WTC11 (cell line): ENCODE measurements at regions not wholly inside any gene's neighbourhood (a gene's known extent, or its start where the extent isn't known, plus 50 kb on each side); places are given as distances from the start of the nearest gene placed in this dataset.

ENCODE experiments used
- ATAC-seq: fragments of 200-7000 bp; cut with Tn5 transposase; 2 replicates; pipeline ENCODE4 v1.10.0; 2021; ENCODE audit warnings: mild to moderate bottlenecking, moderate library complexity
- CTCF ChIA-PET: fragments of 300-600 bp; sonication (Branson Sonifier 250); formaldehyde crosslinking; loops from one replicate; lab custom pipeline; 2021; ENCODE audit warnings: antibody characterized with exemption; lab: Charles Lee
- POLR2A ChIA-PET: fragments of 350-600 bp; sonication (Branson Sonifier 250); formaldehyde crosslinking; loops from one replicate; lab custom pipeline; 2021; ENCODE audit warnings: antibody characterized with exemption; lab: Charles Lee
- DNase-seq: peaks from one replicate; pipeline ENCODE4 v3.0.0; 2021; ENCODE audit warnings: low spot score
- H3K27ac Mint-ChIP-seq: 2 replicates; pipeline ENCODE4 v1.8.0; 2021; ENCODE audit warnings: mixed read lengths
- H3K27me3 Mint-ChIP-seq: 2 replicates; pipeline ENCODE4 v1.8.0; 2021; ENCODE audit warnings: low read depth, mild to moderate bottlenecking, moderate library complexity, mixed read lengths
- H3K36me3 Mint-ChIP-seq: 2 replicates; pipeline ENCODE4 v1.8.0; 2021; ENCODE audit warnings: mixed read lengths
- H3K4me1 Mint-ChIP-seq: 2 replicates; pipeline ENCODE4 v1.8.0; 2022; ENCODE audit warnings: mixed read lengths
- H3K4me3 Mint-ChIP-seq: 2 replicates; pipeline ENCODE4 v1.8.0; 2021; ENCODE audit warnings: mild to moderate bottlenecking, moderate library complexity, mixed read lengths
- H3K9me3 Mint-ChIP-seq: 2 replicates; pipeline ENCODE4 v1.8.0; 2021; ENCODE audit warnings: mixed read lengths
- ATF1 ChIP-seq: sonication (generic); formaldehyde crosslinking; IDR thresholded peaks from 2 replicates; pipeline ENCODE4 v1.8.1; 2023; ENCODE audit warnings: mild to moderate bottlenecking, moderate library complexity, missing genetic modification reagents
- CBFB ChIP-seq: sonication (generic); formaldehyde crosslinking; IDR thresholded peaks from 2 replicates; pipeline ENCODE4 v1.8.1; 2022; ENCODE audit warnings: mild to moderate bottlenecking, low read depth, missing genetic modification reagents
- FOXK1 ChIP-seq: sonication (generic); formaldehyde crosslinking; IDR thresholded peaks from 2 replicates; pipeline ENCODE4 v1.8.0; 2022; ENCODE audit warnings: mild to moderate bottlenecking, moderate library complexity, missing genetic modification reagents
- GRHL2 ChIP-seq: fragments of 250-450 bp; sonication (Bioruptor Pico); IDR thresholded peaks from 2 replicates; pipeline ENCODE4 v1.8.0; 2022; ENCODE audit warnings: mild to moderate bottlenecking, moderate library complexity; ENCODE audit not compliant: insufficient replicate concordance, severe bottlenecking
- HMGA2 ChIP-seq: fragments of 250-450 bp; sonication (Bioruptor Pico); IDR thresholded peaks from 2 replicates; pipeline ENCODE4 v1.4.0; 2021; ENCODE audit warnings: mild to moderate bottlenecking, moderate library complexity
- MLX ChIP-seq: sonication (generic); formaldehyde crosslinking; IDR thresholded peaks from 2 replicates; pipeline ENCODE4 v1.8.1; 2023; ENCODE audit warnings: mild to moderate bottlenecking, missing genetic modification reagents, moderate library complexity
- MXD4 ChIP-seq: fragments of 250-450 bp; sonication (Bioruptor Pico); IDR thresholded peaks from 2 replicates; pipeline ENCODE4 v1.8.0; 2021; ENCODE audit warnings: mild to moderate bottlenecking, moderate library complexity, borderline replicate concordance
- NFATC4 ChIP-seq: fragments of 250-450 bp; sonication (Bioruptor Pico); IDR thresholded peaks from 2 replicates; pipeline ENCODE4 v1.9.0; 2021; ENCODE audit warnings: mild to moderate bottlenecking
- OVOL2 ChIP-seq: fragments of 250-450 bp; sonication (Bioruptor Pico); IDR thresholded peaks from 2 replicates; pipeline ENCODE4 v1.9.0; 2021; ENCODE audit warnings: mild to moderate bottlenecking, borderline replicate concordance
- RORB ChIP-seq: fragments of 250-450 bp; sonication (Bioruptor Pico); IDR thresholded peaks from 2 replicates; pipeline ENCODE4 v1.9.0; 2021; ENCODE audit warnings: mild to moderate bottlenecking
- SOX15 ChIP-seq: fragments of 250-450 bp; sonication (Bioruptor Pico); IDR thresholded peaks from 2 replicates; pipeline ENCODE4 v1.9.0; 2021; ENCODE audit warnings: mild to moderate bottlenecking
- TP53 ChIP-seq: sonication (generic); formaldehyde crosslinking; IDR thresholded peaks from 2 replicates; pipeline ENCODE4 v1.8.1; 2023; ENCODE audit warnings: mild to moderate bottlenecking, missing genetic modification reagents
- ZNF121 ChIP-seq: sonication (generic); formaldehyde crosslinking; IDR thresholded peaks from 2 replicates; pipeline ENCODE4 v1.8.0; 2023; ENCODE audit warnings: missing genetic modification reagents
- ZNF396 ChIP-seq: fragments of 250-450 bp; sonication (Bioruptor Pico); IDR thresholded peaks from 2 replicates; pipeline ENCODE4 v1.8.0; 2021; ENCODE audit warnings: mild to moderate bottlenecking, moderate library complexity, borderline replicate concordance
- ZNF512 ChIP-seq: sonication (generic); formaldehyde crosslinking; IDR thresholded peaks from 2 replicates; pipeline ENCODE4 v1.8.1; 2022; ENCODE audit warnings: missing genetic modification reagents, borderline replicate concordance
- TF ChIP-seq, protein P1 (sequence below): sonication (generic); formaldehyde crosslinking; IDR thresholded peaks from 2 replicates; pipeline ENCODE4 v1.8.1; 2023; ENCODE audit warnings: mild to moderate bottlenecking, moderate library complexity, missing genetic modification reagents
- TF ChIP-seq, protein P2 (sequence below): sonication (generic); formaldehyde crosslinking; IDR thresholded peaks from 2 replicates; pipeline ENCODE4 v1.8.0; 2022; ENCODE audit warnings: mild to moderate bottlenecking, missing genetic modification reagents
- TF ChIP-seq, protein P3 (sequence below): fragments of 250-450 bp; sonication (Bioruptor Pico); IDR thresholded peaks from 2 replicates; pipeline ENCODE4 v1.9.0; 2021; ENCODE audit warnings: mild to moderate bottlenecking, borderline replicate concordance
- TF ChIP-seq, protein P4 (sequence below): sonication (generic); formaldehyde crosslinking; IDR thresholded peaks from 2 replicates; pipeline ENCODE4 v1.8.0; 2023; ENCODE audit warnings: missing genetic modification reagents, mild to moderate bottlenecking, borderline replicate concordance

- TF ChIP-seq ZNF512 (CRISPR knock-in tag), result no peak
- TF ChIP-seq, protein P1, sequence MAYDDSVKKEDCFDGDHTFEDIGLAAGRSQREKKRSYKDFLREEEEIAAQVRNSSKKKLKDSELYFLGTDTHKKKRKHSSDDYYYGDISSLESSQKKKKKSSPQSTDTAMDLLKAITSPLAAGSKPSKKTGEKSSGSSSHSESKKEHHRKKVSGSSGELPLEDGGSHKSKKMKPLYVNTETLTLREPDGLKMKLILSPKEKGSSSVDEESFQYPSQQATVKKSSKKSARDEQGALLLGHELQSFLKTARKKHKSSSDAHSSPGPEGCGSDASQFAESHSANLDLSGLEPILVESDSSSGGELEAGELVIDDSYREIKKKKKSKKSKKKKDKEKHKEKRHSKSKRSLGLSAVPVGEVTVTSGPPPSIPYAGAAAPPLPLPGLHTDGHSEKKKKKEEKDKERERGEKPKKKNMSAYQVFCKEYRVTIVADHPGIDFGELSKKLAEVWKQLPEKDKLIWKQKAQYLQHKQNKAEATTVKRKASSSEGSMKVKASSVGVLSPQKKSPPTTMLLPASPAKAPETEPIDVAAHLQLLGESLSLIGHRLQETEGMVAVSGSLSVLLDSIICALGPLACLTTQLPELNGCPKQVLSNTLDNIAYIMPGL, result no peak
Observed at GRCh38 chr15:26109203-26109602, 246.1 kb upstream of the ATP10A start (continued).

- Mint-ChIP-seq H3K4me1 (peaks cover 22% of the 10 kb centered on the region), H3K27ac (no peak overlapping the region), H3K36me3 (peaks cover 26% of the 10 kb centered on the region), H3K9me3 (peaks cover 27% of the 10 kb centered on the region), H3K27me3 (no peaks in the 10 kb centered on the region), H3K4me3 (no peak overlapping the region)
- no peak for ATAC-seq
- POLR2A ChIA-PET, result no interaction called here
- CTCF ChIA-PET, result no interaction called here
- DNase-seq, result no peak
- no peak for TF ChIP-seq FOXK1 (CRISPR knock-in tag)
- TF ChIP-seq NFATC4 (CRISPR knock-in tag), result no peak
- TF ChIP-seq, protein P2, sequence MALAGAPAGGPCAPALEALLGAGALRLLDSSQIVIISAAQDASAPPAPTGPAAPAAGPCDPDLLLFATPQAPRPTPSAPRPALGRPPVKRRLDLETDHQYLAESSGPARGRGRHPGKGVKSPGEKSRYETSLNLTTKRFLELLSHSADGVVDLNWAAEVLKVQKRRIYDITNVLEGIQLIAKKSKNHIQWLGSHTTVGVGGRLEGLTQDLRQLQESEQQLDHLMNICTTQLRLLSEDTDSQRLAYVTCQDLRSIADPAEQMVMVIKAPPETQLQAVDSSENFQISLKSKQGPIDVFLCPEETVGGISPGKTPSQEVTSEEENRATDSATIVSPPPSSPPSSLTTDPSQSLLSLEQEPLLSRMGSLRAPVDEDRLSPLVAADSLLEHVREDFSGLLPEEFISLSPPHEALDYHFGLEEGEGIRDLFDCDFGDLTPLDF (CRISPR knock-in tag), result no peak
- TF ChIP-seq RORB (CRISPR knock-in tag), result no peak
- no peak for TF ChIP-seq CBFB (CRISPR knock-in tag)
- TF ChIP-seq MXD4, result no peak
- TF ChIP-seq MLX (CRISPR knock-in tag), result no peak
- no peak for TF ChIP-seq HMGA2 (CRISPR knock-in tag)
- no peak for TF ChIP-seq GRHL2 (CRISPR knock-in tag)
- TF ChIP-seq ZNF512 (CRISPR knock-in tag), result no peak
- TF ChIP-seq, protein P3, sequence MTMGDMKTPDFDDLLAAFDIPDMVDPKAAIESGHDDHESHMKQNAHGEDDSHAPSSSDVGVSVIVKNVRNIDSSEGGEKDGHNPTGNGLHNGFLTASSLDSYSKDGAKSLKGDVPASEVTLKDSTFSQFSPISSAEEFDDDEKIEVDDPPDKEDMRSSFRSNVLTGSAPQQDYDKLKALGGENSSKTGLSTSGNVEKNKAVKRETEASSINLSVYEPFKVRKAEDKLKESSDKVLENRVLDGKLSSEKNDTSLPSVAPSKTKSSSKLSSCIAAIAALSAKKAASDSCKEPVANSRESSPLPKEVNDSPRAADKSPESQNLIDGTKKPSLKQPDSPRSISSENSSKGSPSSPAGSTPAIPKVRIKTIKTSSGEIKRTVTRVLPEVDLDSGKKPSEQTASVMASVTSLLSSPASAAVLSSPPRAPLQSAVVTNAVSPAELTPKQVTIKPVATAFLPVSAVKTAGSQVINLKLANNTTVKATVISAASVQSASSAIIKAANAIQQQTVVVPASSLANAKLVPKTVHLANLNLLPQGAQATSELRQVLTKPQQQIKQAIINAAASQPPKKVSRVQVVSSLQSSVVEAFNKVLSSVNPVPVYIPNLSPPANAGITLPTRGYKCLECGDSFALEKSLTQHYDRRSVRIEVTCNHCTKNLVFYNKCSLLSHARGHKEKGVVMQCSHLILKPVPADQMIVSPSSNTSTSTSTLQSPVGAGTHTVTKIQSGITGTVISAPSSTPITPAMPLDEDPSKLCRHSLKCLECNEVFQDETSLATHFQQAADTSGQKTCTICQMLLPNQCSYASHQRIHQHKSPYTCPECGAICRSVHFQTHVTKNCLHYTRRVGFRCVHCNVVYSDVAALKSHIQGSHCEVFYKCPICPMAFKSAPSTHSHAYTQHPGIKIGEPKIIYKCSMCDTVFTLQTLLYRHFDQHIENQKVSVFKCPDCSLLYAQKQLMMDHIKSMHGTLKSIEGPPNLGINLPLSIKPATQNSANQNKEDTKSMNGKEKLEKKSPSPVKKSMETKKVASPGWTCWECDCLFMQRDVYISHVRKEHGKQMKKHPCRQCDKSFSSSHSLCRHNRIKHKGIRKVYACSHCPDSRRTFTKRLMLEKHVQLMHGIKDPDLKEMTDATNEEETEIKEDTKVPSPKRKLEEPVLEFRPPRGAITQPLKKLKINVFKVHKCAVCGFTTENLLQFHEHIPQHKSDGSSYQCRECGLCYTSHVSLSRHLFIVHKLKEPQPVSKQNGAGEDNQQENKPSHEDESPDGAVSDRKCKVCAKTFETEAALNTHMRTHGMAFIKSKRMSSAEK (CRISPR knock-in tag), result no peak
- TF ChIP-seq TP53 (CRISPR knock-in tag), result no peak
- TF ChIP-seq, protein P1, result no peak
- no peak for TF ChIP-seq OVOL2 (CRISPR knock-in tag)
- TF ChIP-seq ZNF396, result no peak
- no peak for TF ChIP-seq ATF1 (CRISPR knock-in tag)
- no peak for TF ChIP-seq ZNF121
- TF ChIP-seq, protein P4, sequence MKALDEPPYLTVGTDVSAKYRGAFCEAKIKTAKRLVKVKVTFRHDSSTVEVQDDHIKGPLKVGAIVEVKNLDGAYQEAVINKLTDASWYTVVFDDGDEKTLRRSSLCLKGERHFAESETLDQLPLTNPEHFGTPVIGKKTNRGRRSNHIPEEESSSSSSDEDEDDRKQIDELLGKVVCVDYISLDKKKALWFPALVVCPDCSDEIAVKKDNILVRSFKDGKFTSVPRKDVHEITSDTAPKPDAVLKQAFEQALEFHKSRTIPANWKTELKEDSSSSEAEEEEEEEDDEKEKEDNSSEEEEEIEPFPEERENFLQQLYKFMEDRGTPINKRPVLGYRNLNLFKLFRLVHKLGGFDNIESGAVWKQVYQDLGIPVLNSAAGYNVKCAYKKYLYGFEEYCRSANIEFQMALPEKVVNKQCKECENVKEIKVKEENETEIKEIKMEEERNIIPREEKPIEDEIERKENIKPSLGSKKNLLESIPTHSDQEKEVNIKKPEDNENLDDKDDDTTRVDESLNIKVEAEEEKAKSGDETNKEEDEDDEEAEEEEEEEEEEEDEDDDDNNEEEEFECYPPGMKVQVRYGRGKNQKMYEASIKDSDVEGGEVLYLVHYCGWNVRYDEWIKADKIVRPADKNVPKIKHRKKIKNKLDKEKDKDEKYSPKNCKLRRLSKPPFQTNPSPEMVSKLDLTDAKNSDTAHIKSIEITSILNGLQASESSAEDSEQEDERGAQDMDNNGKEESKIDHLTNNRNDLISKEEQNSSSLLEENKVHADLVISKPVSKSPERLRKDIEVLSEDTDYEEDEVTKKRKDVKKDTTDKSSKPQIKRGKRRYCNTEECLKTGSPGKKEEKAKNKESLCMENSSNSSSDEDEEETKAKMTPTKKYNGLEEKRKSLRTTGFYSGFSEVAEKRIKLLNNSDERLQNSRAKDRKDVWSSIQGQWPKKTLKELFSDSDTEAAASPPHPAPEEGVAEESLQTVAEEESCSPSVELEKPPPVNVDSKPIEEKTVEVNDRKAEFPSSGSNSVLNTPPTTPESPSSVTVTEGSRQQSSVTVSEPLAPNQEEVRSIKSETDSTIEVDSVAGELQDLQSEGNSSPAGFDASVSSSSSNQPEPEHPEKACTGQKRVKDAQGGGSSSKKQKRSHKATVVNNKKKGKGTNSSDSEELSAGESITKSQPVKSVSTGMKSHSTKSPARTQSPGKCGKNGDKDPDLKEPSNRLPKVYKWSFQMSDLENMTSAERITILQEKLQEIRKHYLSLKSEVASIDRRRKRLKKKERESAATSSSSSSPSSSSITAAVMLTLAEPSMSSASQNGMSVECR (CRISPR knock-in tag), result no peak
- no peak for TF ChIP-seq SOX15 (CRISPR knock-in tag)
Observed at GRCh38 chr15:26106556-26106955, 243.4 kb upstream of the ATP10A start.
